NCI-H748 treated with DMSO at 0.1 percent for 48 hours (cell line): ENCODE measurements at regions not wholly inside any gene's neighbourhood (a gene's known extent, or its start where the extent isn't known, plus 50 kb on each side); places are given as distances from the start of the nearest gene placed in this dataset.

Experiments used
- DNase-seq: peaks from one replicate; lab custom pipeline; 2025; lab: John Stamatoyannopoulos, UW

DNA sequence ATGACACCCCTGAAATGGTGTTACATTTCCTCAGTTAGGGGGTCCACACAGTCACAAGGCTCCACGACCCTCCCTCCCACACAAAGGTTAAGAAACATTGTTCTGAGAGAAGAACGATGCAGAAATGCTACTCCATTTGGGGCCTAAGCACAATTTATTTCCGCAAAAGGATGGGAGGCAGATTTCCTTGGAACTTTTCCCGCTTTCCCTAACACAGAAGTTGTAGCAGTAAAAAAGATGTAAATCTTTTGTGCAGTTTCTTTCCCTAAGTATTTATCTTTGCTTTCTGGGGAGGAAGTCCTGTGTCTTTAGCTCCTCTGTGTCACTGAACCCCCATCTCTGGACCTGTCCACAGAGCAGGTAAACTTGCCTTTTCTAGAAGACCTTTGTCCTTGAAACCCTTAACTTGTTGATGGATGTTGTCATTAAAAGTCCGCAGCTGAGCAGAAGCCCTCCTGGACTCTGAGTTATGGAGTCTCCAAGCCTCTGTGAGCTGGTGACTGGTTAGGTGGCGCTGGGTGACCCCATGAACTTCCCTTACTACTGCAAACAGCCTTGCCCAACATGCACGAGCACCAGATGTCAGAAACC is 67.2 kb upstream of the SHISA3 start:
- no peak for DNase-seq

DNA sequence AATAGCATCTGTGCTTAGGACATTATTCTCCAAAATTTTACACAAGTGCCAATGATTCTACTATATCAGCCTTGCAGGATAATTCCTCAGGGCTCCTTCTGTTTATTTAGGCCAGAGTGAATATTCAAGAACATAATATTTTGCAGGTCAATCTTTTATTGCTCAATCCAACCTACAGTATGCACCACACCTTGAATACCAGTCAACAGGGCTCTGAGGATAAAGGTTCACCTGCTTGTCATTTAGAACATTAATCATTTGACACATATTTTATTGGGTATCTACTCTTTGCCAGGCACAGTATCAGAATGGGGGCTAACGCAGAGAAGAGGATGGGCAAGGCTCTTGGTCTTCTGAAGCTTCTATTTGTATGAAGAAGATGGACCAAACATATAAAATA is 66.2 kb upstream of the SHISA3 start:
- DNase-seq, result no peak

DNA sequence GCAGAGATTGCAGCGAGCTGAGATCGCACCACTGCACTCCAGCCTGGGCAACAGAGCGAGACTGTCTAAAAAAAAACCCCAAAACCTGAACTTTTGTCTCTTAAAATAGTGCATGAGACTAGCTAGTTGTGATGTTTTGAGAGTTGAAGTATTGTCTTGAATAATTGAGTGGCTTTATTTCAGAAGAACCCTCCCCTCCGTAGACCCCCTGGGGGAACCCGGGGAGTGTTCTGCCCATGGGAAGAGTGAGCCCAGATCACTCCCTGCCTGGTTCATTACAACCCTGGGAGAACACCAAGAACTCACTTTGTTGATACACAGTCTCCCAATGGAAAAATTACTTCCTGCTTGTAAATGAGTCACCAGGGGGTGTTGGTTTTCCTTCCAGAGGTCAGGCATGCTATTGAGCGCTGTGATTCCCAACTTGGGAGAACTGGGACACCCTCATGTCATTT is 65.3 kb upstream of the SHISA3 start:
- DNase-seq, result no peak

DNA sequence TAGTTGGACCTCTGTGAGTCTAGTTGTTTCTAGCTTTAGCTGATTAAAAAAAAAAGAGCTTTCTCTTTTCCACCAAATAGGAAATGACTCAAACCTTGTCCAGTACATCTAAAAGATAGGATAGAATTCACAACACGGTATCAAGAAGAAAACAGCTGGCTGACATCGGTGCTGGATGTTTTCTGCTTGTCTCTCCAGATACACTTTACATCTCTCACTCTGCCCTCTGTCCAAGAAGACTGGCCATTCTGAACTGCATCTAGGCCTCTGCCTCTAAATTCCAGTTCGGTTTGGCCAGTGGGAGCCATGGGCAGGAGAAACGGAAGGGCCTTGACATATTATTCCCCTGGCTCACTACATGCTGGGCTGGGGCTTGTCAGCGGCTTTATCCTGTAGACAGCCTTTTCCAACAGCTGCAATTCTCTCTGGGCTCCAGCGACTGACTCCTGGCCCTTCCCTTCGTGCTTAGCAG is 57.3 kb upstream of the SHISA3 start:
- DNase-seq, result no peak

DNA sequence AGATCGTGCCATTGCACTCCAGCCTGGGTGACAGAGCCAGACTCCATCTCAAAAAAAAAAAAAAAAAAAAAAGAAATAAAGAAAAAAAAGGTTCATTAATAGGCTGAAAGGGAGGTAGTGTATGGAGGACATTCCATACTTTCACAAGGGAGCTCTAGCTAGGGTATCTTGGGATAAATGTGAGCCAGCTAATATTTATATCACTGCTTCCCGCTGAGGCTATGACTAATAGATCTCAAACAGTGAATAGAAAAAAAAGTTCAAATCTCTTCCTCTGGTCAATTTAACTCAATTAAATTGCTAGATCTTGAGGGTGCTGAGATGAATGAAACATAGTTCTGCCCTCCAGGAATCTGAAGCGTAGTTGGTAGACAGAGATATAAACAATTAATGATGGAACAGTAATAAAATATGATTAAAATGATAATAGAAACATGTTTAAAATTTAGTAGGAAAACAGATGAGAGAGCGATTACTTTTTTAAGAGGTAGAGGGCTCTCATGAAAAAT is 55.7 kb upstream of the SHISA3 start:
- DNase-seq, result no peak

DNA sequence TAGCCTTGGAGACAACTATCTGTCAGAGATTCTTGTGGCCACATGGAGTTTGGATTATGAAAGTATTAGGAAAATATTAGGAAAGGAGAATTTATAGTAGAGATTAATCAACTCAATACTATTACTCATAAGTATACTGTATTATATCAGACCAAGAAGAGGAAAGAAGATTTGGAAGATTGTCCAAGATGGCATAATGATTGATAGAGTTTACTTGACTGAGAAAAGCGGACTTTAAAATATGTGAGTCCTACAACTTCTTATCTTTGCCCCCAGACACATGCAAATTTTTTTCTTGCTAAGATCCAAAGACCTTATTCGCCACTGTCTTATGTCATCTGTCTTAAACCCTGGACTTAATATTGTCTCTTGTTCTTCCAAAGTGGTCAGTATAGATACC is 54.8 kb upstream of the SHISA3 start:
- no peak for DNase-seq

DNA sequence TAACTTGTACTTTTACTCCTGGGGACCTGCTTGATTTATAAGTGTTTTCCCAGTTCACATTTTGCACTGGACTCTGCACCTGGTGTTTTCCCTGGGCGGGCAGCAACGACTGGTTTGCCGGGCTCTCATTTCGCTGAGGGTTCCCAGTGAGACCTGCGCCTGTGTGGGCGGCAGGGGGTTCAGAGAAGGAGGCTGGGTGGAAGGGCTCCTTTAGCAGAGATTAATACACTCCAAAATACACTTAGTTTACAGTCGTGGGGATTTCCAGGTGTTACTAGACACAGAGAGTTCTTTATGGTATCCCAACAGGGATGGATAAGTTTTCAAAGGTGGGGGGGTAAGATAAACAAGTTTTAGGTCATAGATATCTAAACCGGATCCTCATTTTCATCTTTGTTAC is 53.0 kb upstream of the SHISA3 start:
- no peak for DNase-seq

DNA sequence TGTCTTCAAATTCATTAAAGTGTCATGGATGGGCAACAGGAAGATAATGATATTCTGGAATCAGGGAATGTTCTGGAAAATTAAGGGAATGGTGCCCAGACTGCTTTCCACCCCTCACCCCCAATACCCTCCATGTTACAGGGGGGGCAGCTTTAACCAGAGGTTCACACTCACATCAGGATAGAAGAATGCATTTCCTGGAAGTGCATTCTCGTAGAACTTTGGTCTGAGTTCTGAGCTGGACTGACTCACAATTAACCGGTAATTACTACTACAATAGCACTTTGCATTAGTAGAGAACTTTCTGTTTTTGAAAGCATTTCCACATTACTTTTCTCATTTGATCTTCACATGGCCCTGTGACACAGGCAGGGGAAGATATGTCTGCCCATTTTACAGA is 52.5 kb upstream of the SHISA3 start:
- no peak for DNase-seq

DNA sequence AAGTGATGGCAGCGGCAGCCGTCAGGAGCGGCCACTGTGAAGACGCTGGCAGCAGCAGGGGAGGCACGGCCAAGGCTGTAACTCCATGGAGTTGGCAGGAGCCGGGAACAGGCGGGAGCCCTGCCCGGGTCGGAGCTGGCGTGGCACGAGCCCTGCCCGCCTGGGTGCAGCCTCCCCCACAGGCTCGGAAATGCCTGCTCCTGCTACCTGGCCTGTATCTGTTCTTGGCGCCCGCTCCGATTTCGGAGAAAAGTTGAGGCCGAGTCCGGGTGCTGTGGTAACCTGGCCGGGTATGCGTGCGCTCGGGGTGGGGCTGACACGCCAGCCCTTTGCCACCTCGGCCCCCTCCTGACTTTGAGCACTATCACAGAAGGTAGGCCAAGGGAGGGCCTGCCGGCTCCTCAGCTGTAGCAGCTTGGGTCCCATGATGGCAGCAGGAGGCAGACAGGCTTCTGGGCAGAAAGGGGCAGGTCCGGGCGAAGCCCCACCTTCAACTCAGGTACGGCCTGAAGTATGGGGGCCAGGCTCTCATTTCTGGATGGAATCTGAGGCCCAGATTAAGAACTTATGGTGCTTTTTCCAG is 51.2 kb upstream of the SHISA3 start:
- no peak for DNase-seq

DNA sequence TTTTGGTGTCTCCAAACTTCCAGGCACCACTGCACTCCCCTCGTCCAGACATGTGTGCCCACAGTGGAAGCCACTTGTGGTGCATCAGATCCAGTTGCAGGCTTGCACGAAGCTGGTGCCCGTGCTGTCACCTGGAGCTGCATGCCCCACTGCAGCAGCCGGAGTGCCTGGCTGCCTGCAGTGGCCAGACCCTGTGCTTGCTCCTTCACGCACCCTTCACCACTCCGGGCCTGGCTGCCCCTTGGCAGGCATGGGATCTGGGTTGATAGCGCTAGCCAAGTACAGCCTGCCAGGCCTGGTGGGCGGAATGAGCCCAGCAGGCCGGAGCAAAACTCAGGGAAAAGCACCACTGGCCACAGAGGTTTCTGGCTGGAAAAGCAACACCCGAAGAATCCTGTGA is 50.2 kb upstream of the SHISA3 start:
- no peak for DNase-seq
